Iris pigment epithelial cell (primary cell): ENCODE measurements at regions not wholly inside any gene's neighbourhood (a gene's known extent, or its start where the extent isn't known, plus 50 kb on each side); places are given as distances from the start of the nearest gene placed in this dataset.

Experiments
- DNase-seq: peaks from one replicate; pipeline ENCODE4 v3.0.0-alpha.2; 2011; ENCODE audit warnings: low read depth

DNA sequence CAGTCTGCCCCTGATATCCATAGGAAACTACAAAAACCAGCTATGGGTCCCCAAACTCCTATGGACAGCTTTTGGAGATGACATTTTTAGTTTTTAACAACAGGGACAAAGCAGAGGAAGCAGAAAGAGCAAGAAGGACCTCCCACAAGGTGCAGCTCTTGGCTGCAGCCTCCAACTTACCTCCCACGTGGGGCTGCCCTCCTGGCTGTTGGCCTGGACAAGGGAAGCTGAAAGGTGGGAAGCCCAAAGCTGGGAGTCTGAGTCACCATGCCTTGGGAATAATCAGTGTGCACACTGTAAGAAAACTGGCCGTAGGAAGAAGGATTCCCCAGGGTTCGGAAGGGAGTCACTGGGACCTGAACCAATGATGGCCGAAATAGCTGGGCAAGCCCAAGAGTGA is 51.8 kb upstream of the PAX1 start:
- no peak for DNase-seq

GRCh38 chr20:21643417-21643816 is 62.0 kb upstream of the PAX1 start:
- DNase-seq: no peak

- no peak for DNase-seq
Measured at GRCh38 chr20:21640556-21640955, 64.9 kb upstream of the PAX1 start.

DNA sequence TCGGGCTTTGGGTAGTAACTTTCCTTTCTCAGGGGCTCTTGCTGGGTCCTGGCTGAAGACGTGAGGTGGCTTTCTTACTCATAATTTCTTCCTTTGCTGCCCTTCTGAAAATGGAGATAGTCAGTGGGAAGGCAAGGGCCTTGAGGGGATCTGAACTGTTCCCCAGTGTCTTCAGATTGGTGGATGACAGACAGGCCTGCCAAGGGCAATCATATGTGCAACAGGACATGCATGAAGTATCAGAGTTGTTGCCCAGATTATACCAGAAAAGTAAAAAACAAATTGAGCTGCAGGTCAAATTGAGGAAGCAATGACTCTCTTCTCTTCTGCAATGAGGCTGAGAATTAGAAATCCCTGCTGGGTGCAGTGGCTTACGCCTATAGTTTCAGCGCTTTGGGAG is 71.6 kb upstream of the PAX1 start:
- DNase-seq: no peak

DNA sequence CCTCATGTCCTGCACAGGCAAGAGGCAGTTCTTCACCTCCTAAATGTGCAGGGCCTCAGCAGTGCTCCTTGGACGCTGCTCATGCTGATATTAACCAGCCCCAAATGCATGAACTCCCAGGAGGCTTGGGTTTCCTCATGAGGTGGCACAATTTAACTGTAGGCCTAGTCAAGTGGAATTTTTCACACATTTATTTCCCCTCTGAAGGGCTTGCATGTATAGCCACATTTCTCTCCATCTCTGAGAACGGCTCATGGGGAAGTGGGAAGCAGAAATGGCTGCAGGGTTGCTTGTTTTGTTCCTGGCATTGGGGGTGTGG is 72.8 kb upstream of the PAX1 start:
- no peak for DNase-seq

- no peak for DNase-seq
Measured at GRCh38 chr20:21632031-21632734, 73.3 kb upstream of the PAX1 start.

- DNase-seq: no peak
Measured at GRCh38 chr20:21628800-21629199, 76.7 kb upstream of the PAX1 start.

DNA sequence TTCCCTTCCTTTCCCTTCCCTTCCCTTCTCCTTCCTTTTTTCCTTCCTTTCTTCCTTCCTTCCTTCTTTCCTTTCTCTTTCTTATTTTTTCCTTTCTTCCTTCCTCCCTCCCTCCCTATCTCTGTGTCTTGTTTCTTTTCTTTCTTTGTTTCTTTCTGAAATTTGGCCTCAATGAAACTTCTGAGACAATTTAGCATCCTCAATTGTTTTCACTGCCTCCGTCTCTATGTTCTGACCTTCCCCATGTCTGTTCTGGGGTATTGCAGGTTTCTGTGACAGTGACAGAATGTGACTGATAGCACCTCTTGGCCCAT is 81.7 kb upstream of the PAX1 start:
- no peak for DNase-seq

DNA sequence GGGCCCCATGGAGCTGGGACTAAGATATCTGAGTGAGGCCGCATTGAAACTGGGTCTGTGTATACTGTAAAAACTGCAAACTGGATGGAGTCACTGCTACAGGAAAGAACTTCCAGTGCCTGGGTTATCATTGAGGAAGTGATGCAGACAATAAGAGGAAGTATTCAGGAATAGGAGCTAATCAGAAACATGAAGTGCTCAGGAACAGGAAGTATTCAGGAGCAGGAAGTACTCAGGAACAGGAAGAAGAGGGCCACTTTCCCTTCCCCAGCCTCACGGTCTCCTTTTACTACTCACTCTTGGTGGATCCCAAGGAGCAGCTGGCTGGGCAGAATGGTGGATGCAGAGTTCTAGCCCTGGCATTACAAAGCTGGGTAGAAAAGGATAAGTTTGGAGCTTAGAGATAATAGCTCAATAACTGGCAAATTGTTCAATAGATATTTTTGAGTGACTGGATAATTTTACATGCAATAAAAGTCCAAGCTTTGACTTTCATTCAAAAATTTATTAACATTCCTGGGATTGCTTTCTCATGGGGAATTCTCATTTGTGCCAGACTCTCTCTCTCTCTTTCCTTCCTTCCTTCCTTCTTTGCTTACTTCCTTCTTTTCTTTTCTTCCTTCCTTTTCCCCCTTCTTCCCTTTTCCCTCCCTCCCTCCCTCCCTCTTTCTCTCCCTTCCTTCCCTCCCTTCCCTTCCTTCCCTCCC is 82.2 kb upstream of the PAX1 start:
- no peak for DNase-seq

- no peak for DNase-seq
Measured at GRCh38 chr20:21622097-21622857, 83.2 kb upstream of the PAX1 start.

GRCh38 chr20:21618759-21619416 is 86.6 kb upstream of the PAX1 start:
- no peak for DNase-seq

GRCh38 chr20:21615617-21616080 is 89.8 kb upstream of the PAX1 start:
- DNase-seq: peak; percentile 40

DNA sequence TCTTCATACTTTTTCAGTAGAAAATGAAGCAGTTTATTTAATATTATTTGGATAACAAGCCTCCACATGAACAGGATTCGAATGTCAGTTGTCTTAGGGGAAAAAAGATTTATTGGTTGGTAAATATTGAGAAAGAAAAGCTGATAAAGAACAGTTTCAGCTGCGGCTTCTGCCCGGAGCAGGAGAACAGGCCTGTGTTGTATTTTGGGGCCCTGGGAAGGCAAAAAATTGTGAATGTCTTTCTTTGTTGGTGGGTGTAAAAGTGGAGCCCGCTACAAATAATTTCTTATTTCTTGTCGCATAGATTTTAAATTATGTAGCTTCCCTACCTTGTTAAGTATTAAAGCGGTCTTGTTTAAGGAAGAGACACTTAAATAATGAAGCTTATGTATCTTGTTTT is 90.5 kb upstream of the PAX1 start:
- DNase-seq: no peak

DNA sequence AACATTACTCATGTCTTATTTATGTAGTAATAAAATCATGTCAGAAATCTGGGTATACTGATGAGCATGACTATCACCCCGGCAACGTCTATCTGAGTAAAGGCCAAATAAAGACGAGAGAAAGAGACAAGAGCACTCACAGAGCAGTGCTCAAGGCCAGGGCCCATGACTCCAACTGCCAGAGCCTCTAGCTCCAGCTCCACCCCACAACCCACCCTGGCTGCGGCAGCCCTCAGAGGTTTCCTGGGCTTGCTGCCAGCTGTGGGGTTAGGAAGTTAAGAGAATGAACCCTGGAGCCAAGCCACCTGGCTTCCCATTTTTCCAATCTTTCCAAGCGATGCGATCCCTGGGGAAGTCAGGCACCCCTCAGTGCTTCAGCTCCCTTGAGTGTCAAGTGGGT is 92.0 kb upstream of the PAX1 start:
- no peak for DNase-seq

GRCh38 chr20:21609981-21610380 is 95.5 kb upstream of the PAX1 start:
- DNase-seq: no peak

- DNase-seq: no peak
Measured at GRCh38 chr20:21609221-21609620, 95.4 kb upstream of the NKX2-2 start.

- no peak for DNase-seq
Measured at GRCh38 chr20:21608777-21609176, 94.9 kb upstream of the NKX2-2 start.

GRCh38 chr20:21607971-21608725 is 94.3 kb upstream of the NKX2-2 start:
- no peak for DNase-seq

DNA sequence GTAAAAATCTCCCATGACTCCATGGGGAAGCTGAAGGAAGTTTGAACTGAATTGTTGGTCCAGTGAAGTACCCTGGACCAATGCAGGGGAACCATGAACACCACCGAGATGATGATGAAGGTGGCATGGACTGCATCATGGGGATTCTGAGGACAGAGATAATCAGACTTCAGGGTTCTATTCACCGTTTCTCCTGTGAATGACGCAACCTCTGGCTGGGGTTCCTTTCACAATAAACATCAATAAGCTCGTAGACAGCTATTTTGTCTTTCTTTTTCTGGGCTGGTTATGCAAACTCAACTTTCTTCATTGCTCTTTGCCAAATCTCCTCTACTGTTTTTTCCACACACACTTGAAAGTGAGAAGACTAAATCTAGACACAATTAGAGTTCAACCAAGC is 87.9 kb upstream of the NKX2-2 start:
- DNase-seq: no peak

DNA sequence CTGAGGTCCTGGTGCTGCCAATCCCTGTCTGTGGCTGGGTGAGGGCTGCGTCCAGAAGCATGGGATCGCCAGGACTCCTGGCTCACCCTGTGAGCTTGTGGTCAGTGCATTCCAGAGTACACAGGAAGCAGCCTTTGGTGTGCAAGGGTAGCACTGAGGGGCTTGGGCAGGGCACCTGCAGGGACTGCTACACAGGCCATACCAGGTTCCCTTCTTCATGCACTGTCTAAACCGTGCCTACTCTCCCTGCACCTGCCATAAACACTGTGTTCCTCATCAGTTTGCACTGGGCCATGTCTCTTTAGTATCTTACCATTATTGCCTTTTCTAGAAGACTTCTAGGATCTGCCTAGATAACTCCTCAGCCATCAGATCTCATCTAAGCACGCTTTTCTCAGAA is 72.8 kb upstream of the NKX2-2 start:
- DNase-seq: no peak

DNA sequence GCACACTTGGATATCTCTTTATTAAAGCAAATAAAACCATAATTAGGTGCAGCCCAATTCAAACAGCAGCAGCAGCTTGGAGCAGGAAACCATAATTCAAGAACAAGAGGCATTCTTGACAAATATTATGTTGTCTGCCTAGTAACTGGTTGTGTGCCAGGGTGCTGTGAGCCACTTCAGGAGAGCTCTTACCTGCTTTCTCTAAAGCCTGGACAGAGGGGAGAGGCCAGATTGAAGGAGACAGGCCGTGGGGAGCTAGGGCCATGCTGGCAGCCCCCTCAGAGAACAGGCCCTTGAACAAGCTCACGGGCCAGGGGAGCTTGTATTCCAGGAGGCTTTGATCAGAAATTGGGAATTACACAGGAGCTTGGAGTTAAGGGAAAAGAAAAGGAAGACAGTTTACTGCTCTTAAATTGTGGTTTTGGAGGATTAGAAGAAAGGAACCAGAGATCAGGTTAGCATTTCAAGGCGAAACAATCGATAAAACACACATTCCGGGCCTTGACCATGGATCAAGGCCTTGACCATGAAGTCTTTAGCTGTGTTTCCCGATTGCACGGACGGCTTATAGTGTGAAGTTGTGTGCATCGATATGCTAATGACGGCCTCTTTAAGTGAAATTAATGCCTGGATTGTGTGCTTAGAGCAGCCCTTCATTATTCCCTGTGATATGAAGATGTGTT is 69.8 kb upstream of the NKX2-2 start:
- DNase-seq: no peak

GRCh38 chr20:21577551-21577950 is 63.7 kb upstream of the NKX2-2 start:
- DNase-seq: no peak
